RWPE1 (cell line): ENCODE measurements at regions not wholly inside any gene's neighbourhood (a gene's known extent, or its start where the extent isn't known, plus 50 kb on each side); places are given as distances from the start of the nearest gene placed in this dataset.

Experiments
- CTCF ChIA-PET: fragments of 350-600 bp; sonication (Branson Sonifier 250); formaldehyde crosslinking; extraction: SDS; loops from one replicate; lab custom pipeline; 2021; lab: Yijun Ruan, JAX
- POLR2A ChIA-PET: fragments of 400-600 bp; formaldehyde crosslinking; extraction: SDS; loops from one replicate; lab custom pipeline; 2020; ENCODE audit warnings: antibody characterized with exemption; ENCODE audit not compliant: low non-redundant PET; lab: Yijun Ruan, JAX
- DNase-seq: peaks from one replicate; pipeline ENCODE4 v3.0.0; 2012; ENCODE audit warnings: low spot score
- H3K27ac ChIP-seq: fragments of 450-650 bp; 2 replicates; pipeline ENCODE4 v1.5.1; 2017
- TF ChIP-seq, protein P1 (sequence below): fragments of 450-650 bp; conservative IDR thresholded peaks from 2 replicates; pipeline ENCODE4 v1.5.1; 2017; ENCODE audit warnings: low read depth, mild to moderate bottlenecking

DNA sequence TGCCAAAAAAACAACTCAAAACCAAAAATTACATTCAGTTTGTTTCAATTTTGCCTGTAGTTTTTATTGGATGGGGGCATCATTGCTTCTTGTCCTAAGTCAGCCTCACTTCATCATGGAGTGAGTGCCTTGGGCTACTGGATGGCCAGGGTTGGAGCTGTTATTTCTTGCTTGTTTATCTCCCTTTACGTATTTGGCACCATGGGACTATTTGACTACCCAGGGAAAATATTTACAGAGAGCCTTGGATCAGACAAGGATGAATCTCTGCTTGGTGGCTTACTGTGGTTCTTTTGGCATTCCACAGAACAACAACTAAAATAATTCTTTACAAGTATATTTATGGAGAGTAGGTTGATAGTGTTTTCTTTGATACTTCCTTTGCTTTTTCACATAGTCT lies 160.8 kb upstream of the SEL1L start:
- no peak for DNase-seq
- no peak overlapping the region for H3K27ac ChIP-seq
- CTCF ChIA-PET, result no interaction called here
- TF ChIP-seq, protein P1, sequence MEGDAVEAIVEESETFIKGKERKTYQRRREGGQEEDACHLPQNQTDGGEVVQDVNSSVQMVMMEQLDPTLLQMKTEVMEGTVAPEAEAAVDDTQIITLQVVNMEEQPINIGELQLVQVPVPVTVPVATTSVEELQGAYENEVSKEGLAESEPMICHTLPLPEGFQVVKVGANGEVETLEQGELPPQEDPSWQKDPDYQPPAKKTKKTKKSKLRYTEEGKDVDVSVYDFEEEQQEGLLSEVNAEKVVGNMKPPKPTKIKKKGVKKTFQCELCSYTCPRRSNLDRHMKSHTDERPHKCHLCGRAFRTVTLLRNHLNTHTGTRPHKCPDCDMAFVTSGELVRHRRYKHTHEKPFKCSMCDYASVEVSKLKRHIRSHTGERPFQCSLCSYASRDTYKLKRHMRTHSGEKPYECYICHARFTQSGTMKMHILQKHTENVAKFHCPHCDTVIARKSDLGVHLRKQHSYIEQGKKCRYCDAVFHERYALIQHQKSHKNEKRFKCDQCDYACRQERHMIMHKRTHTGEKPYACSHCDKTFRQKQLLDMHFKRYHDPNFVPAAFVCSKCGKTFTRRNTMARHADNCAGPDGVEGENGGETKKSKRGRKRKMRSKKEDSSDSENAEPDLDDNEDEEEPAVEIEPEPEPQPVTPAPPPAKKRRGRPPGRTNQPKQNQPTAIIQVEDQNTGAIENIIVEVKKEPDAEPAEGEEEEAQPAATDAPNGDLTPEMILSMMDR, result no peak
- POLR2A ChIA-PET, result no interaction called here

DNA sequence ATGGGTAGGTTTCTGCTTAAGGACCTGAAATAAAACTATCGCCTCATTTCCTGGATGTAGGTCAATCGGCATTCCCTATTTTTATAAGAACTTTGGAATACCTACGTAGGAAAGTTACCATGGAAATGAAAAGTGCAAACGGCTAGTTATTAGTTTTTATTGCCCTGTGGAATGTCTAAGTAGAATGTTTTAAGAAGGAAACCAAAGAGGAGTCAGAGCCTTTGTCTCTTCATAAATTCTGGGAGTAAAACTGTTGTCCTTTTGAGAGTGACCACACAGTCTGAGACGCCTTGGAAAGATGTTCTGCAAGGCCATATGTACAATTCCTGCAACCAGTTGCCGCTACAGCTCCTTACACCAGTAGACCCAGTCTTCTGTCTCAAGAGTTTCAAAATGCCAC lies 176.0 kb upstream of the SEL1L start:
- H3K27ac ChIP-seq, result no peak overlapping the region
- DNase-seq, result no peak
- ChIA-PET POLR2A (no interaction called here), CTCF (interaction anchor here (0.6 to 1.4 kb wide), 3 partner anchors 84 to 1364 kb away, joined by 4 to 5 read pairs (median 4); no protein-coding TSS in a partner anchor)
- TF ChIP-seq, protein P1, result no peak

DNA sequence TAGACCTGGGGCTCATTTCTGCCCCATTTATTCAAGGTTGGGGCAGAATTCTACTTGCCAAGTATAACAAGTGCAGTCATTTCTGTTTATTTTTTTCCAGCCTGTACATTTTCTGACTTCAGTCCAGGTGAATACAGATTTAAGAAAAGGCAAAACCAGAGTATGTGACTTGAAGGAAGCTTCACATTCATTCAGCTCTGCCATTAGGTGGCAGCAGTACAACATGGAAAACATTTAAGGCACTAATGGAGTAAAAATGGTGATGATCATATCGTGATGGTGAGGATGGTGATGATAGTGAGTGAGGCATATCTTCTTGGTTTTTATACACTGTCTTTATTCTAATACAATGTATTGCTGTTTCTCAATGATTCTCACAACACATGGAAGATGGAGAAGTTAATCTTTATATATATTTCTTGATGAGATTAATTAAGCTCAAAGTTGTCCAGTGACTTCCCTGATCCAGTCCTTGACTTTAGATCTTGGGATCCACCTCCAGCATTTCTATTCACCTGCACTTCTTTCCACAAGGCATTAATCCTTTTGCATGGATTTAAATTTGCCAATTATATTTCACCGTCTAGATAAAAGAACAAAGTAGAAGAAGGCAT lies 176.7 kb upstream of the SEL1L start:
- POLR2A ChIA-PET, result no interaction called here
- peak; percentile 9 for DNase-seq
- no peak overlapping the region for H3K27ac ChIP-seq
- TF ChIP-seq, protein P1, result peak; percentile 67
- CTCF ChIA-PET, result interaction anchor here (0.6 to 1.4 kb wide), 5 partner anchors 18 to 1363 kb away, joined by 4 to 5 read pairs (median 4); no protein-coding TSS in a partner anchor

DNA sequence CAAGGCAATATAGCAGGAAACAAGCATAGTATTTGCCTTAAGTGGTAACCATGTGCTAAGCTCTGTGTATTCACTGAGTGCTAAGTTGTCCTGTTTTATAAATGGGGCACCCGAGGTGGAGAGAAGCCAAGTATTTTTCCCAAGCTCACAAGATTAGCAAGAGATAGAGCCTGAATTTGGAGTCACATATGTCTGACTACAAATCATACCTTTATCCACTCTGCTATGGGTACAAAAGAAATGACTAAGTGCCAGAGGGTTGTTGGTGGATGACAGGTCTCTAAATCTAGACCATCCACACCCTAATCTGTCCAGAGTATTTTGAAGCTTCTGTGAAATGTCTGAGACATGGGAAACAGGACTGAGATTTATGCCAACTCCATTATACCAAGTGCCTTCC lies 182.1 kb upstream of the SEL1L start:
- no peak overlapping the region for H3K27ac ChIP-seq
- no peak for DNase-seq
- TF ChIP-seq, protein P1, result no peak
- POLR2A ChIA-PET, result no interaction called here
- CTCF ChIA-PET, result no interaction called here

DNA sequence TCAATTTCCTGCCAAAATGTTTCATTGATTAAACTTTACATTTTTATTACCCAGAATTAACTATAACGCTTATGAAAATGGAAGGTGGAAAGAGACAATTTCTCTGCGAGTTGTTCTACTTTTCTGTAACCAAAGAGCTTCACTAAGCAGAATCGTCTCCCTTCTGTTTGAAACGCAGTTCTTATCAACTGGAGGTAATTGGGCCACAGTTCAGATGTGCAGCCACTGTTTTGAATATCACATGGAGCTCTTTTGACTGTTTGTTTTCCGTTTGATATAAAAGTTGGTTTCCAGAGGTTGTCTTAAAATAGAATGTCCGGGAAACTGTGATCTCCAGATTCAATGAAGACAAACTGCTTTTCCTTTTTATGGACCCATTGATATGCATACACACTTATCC lies 183.3 kb upstream of the SEL1L start:
- no peak for DNase-seq
- TF ChIP-seq, protein P1, result no peak
- CTCF ChIA-PET, result no interaction called here
- H3K27ac ChIP-seq, result no peak overlapping the region
- POLR2A ChIA-PET, result no interaction called here

DNA sequence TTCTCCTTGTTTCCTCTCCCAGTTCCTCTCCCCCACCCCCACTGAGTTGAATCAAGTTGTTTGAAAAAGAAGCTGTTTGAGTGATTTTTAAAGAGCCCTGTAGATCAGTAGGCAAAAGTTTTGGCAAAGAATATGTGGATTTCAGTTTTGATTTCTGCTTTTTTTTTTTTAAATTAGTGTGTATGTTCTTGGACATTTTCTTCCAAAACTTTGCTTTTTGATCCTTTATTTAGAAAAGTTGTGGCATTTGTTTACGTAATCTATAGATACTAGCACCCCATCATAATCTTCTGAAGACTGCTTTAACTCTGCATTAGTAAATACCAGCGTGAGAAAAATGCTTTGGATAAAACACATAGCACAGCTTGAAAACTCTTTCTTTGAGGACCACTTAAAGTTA lies 190.3 kb upstream of the SEL1L start:
- no peak for DNase-seq
- POLR2A ChIA-PET, result no interaction called here
- CTCF ChIA-PET, result no interaction called here
- TF ChIP-seq, protein P1, result no peak
- H3K27ac ChIP-seq, result no peak overlapping the region

DNA sequence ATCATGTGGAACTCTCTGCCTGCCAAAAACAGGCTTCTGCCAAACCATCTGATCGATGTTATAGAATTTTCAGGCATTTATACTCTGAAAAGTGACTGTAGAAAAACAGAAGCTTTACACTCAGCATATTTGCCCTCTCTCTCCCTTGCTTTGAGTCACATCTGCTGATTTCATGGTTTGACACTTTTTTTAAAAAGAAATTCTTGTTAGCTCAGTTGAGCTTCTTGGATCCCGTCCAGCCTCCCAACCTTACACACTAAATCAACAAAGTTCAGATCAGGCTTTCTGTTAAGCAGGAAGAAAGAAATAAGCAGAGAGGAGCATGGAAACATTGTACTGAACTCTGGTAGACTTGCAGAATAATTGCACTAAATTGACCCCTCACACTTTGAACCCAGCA lies 193.6 kb upstream of the SEL1L start:
- H3K27ac ChIP-seq, result no peak overlapping the region
- ChIA-PET POLR2A (no interaction called here), CTCF (no interaction called here)
- TF ChIP-seq, protein P1, result no peak
- DNase-seq, result no peak
